ENCODE measurements at regions not wholly inside any gene's neighbourhood (a gene's known extent, or its start where the extent isn't known, plus 50 kb on each side); places are given as distances from the start of the nearest gene placed in this dataset.
"Not testable (repeated sequence)": the region's sequence is repeated elsewhere in the genome, so short reads cannot be mapped to it uniquely, and the experiment has no call there.

GRCh38 chr9:10835791-10836463 is 223.1 kb upstream of the PTPRD start:
- no peak for DNase-seq

- DNase-seq: peak; percentile 32 to 82
Measured at GRCh38 chr9:10843151-10843550, 230.3 kb upstream of the PTPRD start.

- DNase-seq: peak in 1 of 2 experiments; percentile 55
Measured at GRCh38 chr9:10855847-10856246, 243.0 kb upstream of the PTPRD start.

- no peak for DNase-seq
Measured at GRCh38 chr9:10858817-10859216, 246.0 kb upstream of the PTPRD start.

GRCh38 chr9:10863476-10863875 is 250.7 kb upstream of the PTPRD start:
- no peak for DNase-seq

GRCh38 chr9:10867194-10867593 is 254.4 kb upstream of the PTPRD start:
- no peak for DNase-seq

- no peak for DNase-seq
Measured at GRCh38 chr9:10869687-10870086, 256.9 kb upstream of the PTPRD start.

GRCh38 chr9:10873999-10874398 is 261.2 kb upstream of the PTPRD start:
- DNase-seq: no peak

- DNase-seq: peak in 1 of 2 experiments; percentile 13
Measured at GRCh38 chr9:10875752-10876151, 262.9 kb upstream of the PTPRD start.

GRCh38 chr9:10876333-10876732 is 263.5 kb upstream of the PTPRD start:
- no peak for DNase-seq

- DNase-seq: not testable (repeated sequence)
Measured at GRCh38 chr9:10890266-10890665, 277.5 kb upstream of the PTPRD start.

GRCh38 chr9:10899509-10899908 is 286.7 kb upstream of the PTPRD start:
- DNase-seq: no peak

- no peak for DNase-seq
Measured at GRCh38 chr9:10903969-10904368, 291.2 kb upstream of the PTPRD start.

- no peak for DNase-seq
Measured at GRCh38 chr9:10910779-10911178, 298.0 kb upstream of the PTPRD start.

- DNase-seq: no peak
Measured at GRCh38 chr9:10911373-10911772, 298.6 kb upstream of the PTPRD start.

GRCh38 chr9:10917001-10917400 is 304.2 kb upstream of the PTPRD start:
- DNase-seq: no peak

GRCh38 chr9:10921671-10922070 is 308.9 kb upstream of the PTPRD start:
- DNase-seq: no peak

- DNase-seq: no peak
Measured at GRCh38 chr9:10925896-10926295, 313.1 kb upstream of the PTPRD start.

GRCh38 chr9:10928372-10928771 is 315.6 kb upstream of the PTPRD start:
- no peak for DNase-seq

GRCh38 chr9:10930081-10930480 is 317.3 kb upstream of the PTPRD start:
- peak in 1 of 2 experiments; percentile 12 for DNase-seq

GRCh38 chr9:10946676-10947410 is 334.0 kb upstream of the PTPRD start:
- DNase-seq: no peak

GRCh38 chr9:10957878-10958277 is 345.1 kb upstream of the PTPRD start:
- DNase-seq: no peak

GRCh38 chr9:10961883-10962282 is 349.1 kb upstream of the PTPRD start:
- no peak for DNase-seq

- DNase-seq: no peak
Measured at GRCh38 chr9:10983251-10983650, 370.4 kb upstream of the PTPRD start.

GRCh38 chr9:10999646-11000045 is 386.8 kb upstream of the PTPRD start:
- DNase-seq: no peak
